Neural progenitor cell (in vitro differentiated cells): ENCODE measurements at regions not wholly inside any gene's neighbourhood (a gene's known extent, or its start where the extent isn't known, plus 50 kb on each side); places are given as distances from the start of the nearest gene placed in this dataset.

ENCODE experiments used
- EZH2 ChIP-seq: fragments of 200-600 bp; sonication (generic); IDR thresholded peaks from 2 replicates; pipeline ENCODE4 v1.6.1; 2017; ENCODE audit warnings: antibody characterized with exemption, mild to moderate bottlenecking, moderate library complexity
- TF ChIP-seq, protein P1 (sequence below): fragments of 200-600 bp; sonication (generic); IDR thresholded peaks from 2 replicates; pipeline ENCODE4 v1.5.1; 2017; ENCODE audit warnings: antibody characterized with exemption, mild to moderate bottlenecking

DNA sequence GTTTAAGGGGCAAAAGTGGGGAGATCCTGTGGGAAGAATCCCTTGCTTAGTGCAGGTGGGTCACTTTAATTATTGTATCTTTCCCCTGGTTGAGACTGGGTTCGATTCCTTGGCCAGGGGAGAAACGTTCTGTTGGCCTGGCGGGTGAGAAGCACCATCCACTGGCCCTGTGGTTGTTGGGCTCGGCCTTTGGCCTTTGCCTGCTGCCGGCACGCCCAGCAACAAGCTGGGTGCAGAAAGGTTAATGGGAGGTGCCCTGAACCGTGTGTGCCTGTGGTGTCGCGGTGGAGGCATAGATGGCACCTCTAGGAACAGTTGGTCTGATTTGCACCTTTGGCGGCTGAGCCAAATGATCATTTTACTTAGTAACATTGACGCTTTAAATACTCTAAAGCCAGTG is 363.6 kb upstream of the CNTNAP2 start:
- TF ChIP-seq EZH2 = no peak
- TF ChIP-seq, protein P1, sequence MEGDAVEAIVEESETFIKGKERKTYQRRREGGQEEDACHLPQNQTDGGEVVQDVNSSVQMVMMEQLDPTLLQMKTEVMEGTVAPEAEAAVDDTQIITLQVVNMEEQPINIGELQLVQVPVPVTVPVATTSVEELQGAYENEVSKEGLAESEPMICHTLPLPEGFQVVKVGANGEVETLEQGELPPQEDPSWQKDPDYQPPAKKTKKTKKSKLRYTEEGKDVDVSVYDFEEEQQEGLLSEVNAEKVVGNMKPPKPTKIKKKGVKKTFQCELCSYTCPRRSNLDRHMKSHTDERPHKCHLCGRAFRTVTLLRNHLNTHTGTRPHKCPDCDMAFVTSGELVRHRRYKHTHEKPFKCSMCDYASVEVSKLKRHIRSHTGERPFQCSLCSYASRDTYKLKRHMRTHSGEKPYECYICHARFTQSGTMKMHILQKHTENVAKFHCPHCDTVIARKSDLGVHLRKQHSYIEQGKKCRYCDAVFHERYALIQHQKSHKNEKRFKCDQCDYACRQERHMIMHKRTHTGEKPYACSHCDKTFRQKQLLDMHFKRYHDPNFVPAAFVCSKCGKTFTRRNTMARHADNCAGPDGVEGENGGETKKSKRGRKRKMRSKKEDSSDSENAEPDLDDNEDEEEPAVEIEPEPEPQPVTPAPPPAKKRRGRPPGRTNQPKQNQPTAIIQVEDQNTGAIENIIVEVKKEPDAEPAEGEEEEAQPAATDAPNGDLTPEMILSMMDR = no peak
